Neuronal stem cell (in vitro differentiated cells): ENCODE measurements at regions not wholly inside any gene's neighbourhood (a gene's known extent, or its start where the extent isn't known, plus 50 kb on each side); places are given as distances from the start of the nearest gene placed in this dataset.
A peak's percentile ranks its signal among the peaks of the same experiment; 100 is the strongest.

Experiments
- DNase-seq: peaks from one replicate; pipeline ENCODE4 v3.0.0-alpha.2; 2013; ENCODE audit warnings: low spot score
- H2AFZ ChIP-seq: one replicate; pipeline ENCODE4 v1.6.1; 2013; ENCODE audit warnings: mild to moderate bottlenecking, low read length, inconsistent platforms
- H2AK5ac ChIP-seq: 2 replicates; pipeline ENCODE4 v1.6.1; 2013; ENCODE audit warnings: low read depth, mild to moderate bottlenecking, inconsistent platforms, low read length, moderate library complexity, mixed read lengths
- H2BK120ac ChIP-seq: 2 replicates; pipeline ENCODE4 v1.6.1; 2013; ENCODE audit warnings: low read depth, mild to moderate bottlenecking, inconsistent platforms, low read length, moderate library complexity, mixed read lengths
- H2BK12ac ChIP-seq: one replicate; pipeline ENCODE4 v1.6.1; 2013; ENCODE audit warnings: low read length, inconsistent platforms
- H2BK15ac ChIP-seq: 2 replicates; pipeline ENCODE4 v1.6.1; 2013; ENCODE audit warnings: mild to moderate bottlenecking, low read length, inconsistent platforms, mixed read lengths
- H2BK5ac ChIP-seq: one replicate; pipeline ENCODE4 v1.6.1; 2013; ENCODE audit warnings: inconsistent platforms, mild to moderate bottlenecking, low read length, moderate library complexity
- H3K14ac ChIP-seq: one replicate; pipeline ENCODE4 v1.6.1; 2013; ENCODE audit warnings: low read length, inconsistent platforms
- H3K18ac ChIP-seq: 2 replicates; pipeline ENCODE4 v1.6.1; 2013; ENCODE audit warnings: low read length, inconsistent platforms
- H3K23ac ChIP-seq: 2 replicates; pipeline ENCODE4 v1.6.1; 2013; ENCODE audit warnings: low read depth, mild to moderate bottlenecking, mixed read lengths, low read length, inconsistent platforms; ENCODE audit not compliant: poor library complexity
- H3K27ac ChIP-seq: replicated peaks from 3 replicates; pipeline ENCODE4 v1.5.1; 2013; ENCODE audit warnings: low read length, inconsistent platforms
- H3K27me3 ChIP-seq, 3 experiments: 2 replicates each; pipeline ENCODE4 v1.6.1; 2013; ENCODE audit warnings: low read length in 3 of 3, mild to moderate bottlenecking in 2 of 3, inconsistent platforms in 1 of 3, low read depth in 1 of 3, mixed read lengths in 1 of 3, moderate library complexity in 1 of 3; ENCODE audit not compliant: control insufficient read depth in 3 of 3, insufficient read depth in 3 of 3
- H3K36me3 ChIP-seq, 2 donors: replicated peaks in 1 of 2; 2 replicates each; pipeline ENCODE4 v1.6.1; 2013; ENCODE audit warnings: low read length in 2 of 2; ENCODE audit not compliant: control insufficient read depth in 2 of 2, insufficient read depth in 2 of 2
- H3K4ac ChIP-seq: 2 replicates; pipeline ENCODE4 v1.6.1; 2013; ENCODE audit warnings: inconsistent platforms, mild to moderate bottlenecking, low read length, moderate library complexity
- H3K4me1 ChIP-seq, 2 donors: 1 replicate in 1 of 2; 2 replicates in 1 of 2; pipeline ENCODE4 v1.6.1; 2013; ENCODE audit warnings: low read length in 2 of 2, low read depth in 1 of 2; ENCODE audit not compliant: control insufficient read depth in 2 of 2, insufficient read depth in 1 of 2
- H3K4me2 ChIP-seq: one replicate; pipeline ENCODE4 v1.6.1; 2013; ENCODE audit warnings: mild to moderate bottlenecking, low read length, inconsistent platforms; ENCODE audit not compliant: insufficient read depth, poor library complexity, severe bottlenecking
- H3K4me3 ChIP-seq, 2 donors: 2 replicates each; pipeline ENCODE4 v1.5.1; 2013; ENCODE audit warnings: low read length in 2 of 2, mild to moderate bottlenecking in 2 of 2, inconsistent platforms in 1 of 2, moderate library complexity in 1 of 2
- H3K79me1 ChIP-seq: one replicate; pipeline ENCODE4 v1.6.1; 2013; ENCODE audit warnings: low read depth, mild to moderate bottlenecking, inconsistent platforms, low read length, moderate library complexity
- H3K9ac ChIP-seq: one replicate; pipeline ENCODE4 v1.6.1; 2013; ENCODE audit warnings: mild to moderate bottlenecking, low read depth, low read length, inconsistent platforms; ENCODE audit not compliant: poor library complexity
- H3K9me3 ChIP-seq, 2 donors: replicated peaks in 1 of 2; 2 replicates each; pipeline versions ENCODE3 to v1.6.1; 2013; ENCODE audit warnings: low read length in 2 of 2, mild to moderate bottlenecking in 2 of 2, inconsistent platforms in 1 of 2, low read depth in 1 of 2, mixed read lengths in 1 of 2, moderate library complexity in 1 of 2; ENCODE audit not compliant: control insufficient read depth in 2 of 2, insufficient read depth in 1 of 2
- H4K8ac ChIP-seq: one replicate; pipeline ENCODE4 v1.6.1; 2013; ENCODE audit warnings: low read depth, mild to moderate bottlenecking, inconsistent platforms, low read length, moderate library complexity
- H4K91ac ChIP-seq: one replicate; pipeline ENCODE4 v1.6.1; 2013; ENCODE audit warnings: low read length, low read depth, mild to moderate bottlenecking, inconsistent platforms; ENCODE audit not compliant: poor library complexity
- whole genome bisulfite sequencing, 2 donors: extraction: QIAGEN DNeasy Blood & Tissue Kit; methylation state at CpG; one replicate each; pipeline ENCODE4 v1.1.7; 2013; ENCODE audit warnings: missing lambda C conversion rate in 2 of 2, mixed read lengths in 1 of 2; ENCODE audit not compliant: insufficient read length in 2 of 2, insufficient replicate concordance in 1 of 2; ENCODE audit errors: extremely low coverage in 2 of 2; 5-methylcytosine and 5-hydroxymethylcytosine counted together

- H3K9me3 ChIP-seq, result no peaks in the 10 kb centered on the region
- no peak overlapping the region for H2BK12ac ChIP-seq
- H2BK15ac ChIP-seq, result no peak overlapping the region
- H3K4me3 ChIP-seq, result no peak overlapping the region
- H3K4me2 ChIP-seq, result no peak overlapping the region
- peak overlapping the region; percentile 84 for H3K18ac ChIP-seq
- no peak overlapping the region for H2BK120ac ChIP-seq
- H3K27me3 ChIP-seq, result no peaks in the 10 kb centered on the region
- DNase-seq, result peak; percentile 66
- no peaks in the 10 kb centered on the region for H3K79me1 ChIP-seq
- no peak overlapping the region for H3K9ac ChIP-seq
- H3K27ac ChIP-seq, result peak overlapping the region; percentile 53
- no peaks in the 10 kb centered on the region for H3K36me3 ChIP-seq
- no peak overlapping the region for H3K14ac ChIP-seq
- WGBS, 2 donors, result no CpG with 5 or more reads among the region's 15 CpGs
- peak overlapping the region; percentile 65 for H2AFZ ChIP-seq
- H2AK5ac ChIP-seq, result no peak overlapping the region
- no peak overlapping the region for H4K8ac ChIP-seq
- H3K4me1 ChIP-seq, result peaks cover 12 to 21% of the 10 kb centered on the region in 2 donors
- H3K4ac ChIP-seq, result no peak overlapping the region
- H2BK5ac ChIP-seq, result no peak overlapping the region
- no peak overlapping the region for H3K23ac ChIP-seq
- no peak overlapping the region for H4K91ac ChIP-seq
Observed at GRCh38 chr10:47175181-47176123, 124.5 kb upstream of the GDF10 start.

DNA sequence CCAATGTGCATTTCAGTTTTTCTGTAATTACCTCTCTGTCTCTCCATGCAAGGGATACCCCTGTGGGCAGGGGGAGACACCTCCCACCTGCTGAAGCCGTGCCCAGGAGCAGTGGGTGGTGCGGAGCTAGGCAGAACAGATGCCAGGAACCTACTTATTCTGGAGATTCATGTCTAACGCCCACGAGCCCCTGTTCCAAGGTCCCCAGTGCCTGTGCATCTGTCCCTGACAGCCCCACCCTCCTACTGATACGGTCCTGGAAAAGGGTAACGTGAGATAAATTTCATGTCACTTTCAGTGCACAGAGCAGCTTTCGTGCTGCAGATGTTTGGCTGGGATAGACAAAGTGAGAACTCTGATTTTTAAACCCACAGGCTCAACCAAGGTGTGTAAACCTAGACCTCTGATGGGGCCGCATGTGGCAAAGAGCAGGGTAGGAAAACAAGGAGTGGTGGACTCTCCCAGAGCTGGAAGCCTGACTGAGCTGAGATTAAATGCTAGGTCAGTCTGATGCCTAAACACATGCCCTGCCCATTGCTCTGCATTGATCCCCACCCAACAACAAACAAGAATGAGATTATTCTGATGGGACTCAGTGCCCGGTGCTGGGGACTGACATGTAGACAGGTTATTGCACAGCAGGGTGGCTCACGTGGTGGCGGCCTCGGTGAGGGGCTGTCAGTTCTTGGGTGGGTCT is 123.6 kb upstream of the GDF10 start:
- WGBS, 2 donors, result no CpG with 5 or more reads among the region's 12 CpGs
- no peak for DNase-seq
- Histone ChIP-seq H4K8ac (no peak overlapping the region), H3K4me2 (no peak overlapping the region), H3K27me3 (no peaks in the 10 kb centered on the region), H3K4ac (no peak overlapping the region), H2BK5ac (no peak overlapping the region), H3K27ac (no peak overlapping the region), H2BK120ac (no peak overlapping the region), H2AFZ (no peak overlapping the region), H4K91ac (no peak overlapping the region), H3K4me1 (peaks cover 14 to 21% of the 10 kb centered on the region in 2 donors), H2BK15ac (no peak overlapping the region), H3K23ac (no peak overlapping the region), H2BK12ac (no peak overlapping the region), H3K9me3 (no peaks in the 10 kb centered on the region), H3K79me1 (no peaks in the 10 kb centered on the region), H3K14ac (no peak overlapping the region), H3K36me3 (no peaks in the 10 kb centered on the region), H3K9ac (no peak overlapping the region), H3K4me3 (no peak overlapping the region), H2AK5ac (no peak overlapping the region), H3K18ac (peak overlapping the region; percentile 36)

- Histone ChIP-seq H2AK5ac (no peak overlapping the region), H3K27ac (no peak overlapping the region), H4K91ac (no peak overlapping the region), H3K79me1 (no peaks in the 10 kb centered on the region), H3K36me3 (no peaks in the 10 kb centered on the region), H2AFZ (no peak overlapping the region), H2BK5ac (no peak overlapping the region), H3K14ac (no peak overlapping the region), H3K4me1 (peaks cover 14 to 21% of the 10 kb centered on the region in 2 donors), H3K9me3 (no peaks in the 10 kb centered on the region), H3K4me2 (no peak overlapping the region), H3K9ac (no peak overlapping the region), H2BK15ac (no peak overlapping the region), H3K18ac (no peak overlapping the region), H3K23ac (no peak overlapping the region), H2BK120ac (no peak overlapping the region), H4K8ac (no peak overlapping the region), H3K4ac (no peak overlapping the region), H2BK12ac (no peak overlapping the region), H3K27me3 (no peaks in the 10 kb centered on the region), H3K4me3 (no peak overlapping the region)
- DNase-seq, result no peak
- no CpG with 5 or more reads among the region's 8 CpGs for WGBS, 2 donors
Observed at GRCh38 chr10:47176903-47177868, 122.8 kb upstream of the GDF10 start.
